Esophagus squamous epithelium (tissue), 4 donors: ENCODE measurements at regions not wholly inside any gene's neighbourhood (a gene's known extent, or its start where the extent isn't known, plus 50 kb on each side); places are given as distances from the start of the nearest gene placed in this dataset.

Source experiments
- CTCF ChIP-seq, 6 experiments: fragments of 450-650 bp in 4 of 6; fragments of 200-600 bp in 2 of 6; sonication (generic) in 2 of 6; IDR thresholded peaks; one replicate each; pipeline ENCODE4 v1.5.1; 2016 to 2019; ENCODE audit warnings: antibody characterized with exemption in 6 of 6, mild to moderate bottlenecking in 4 of 6, moderate library complexity in 4 of 6
- POLR2A ChIP-seq, 4 donors: fragments of 450-650 bp; IDR thresholded peaks; one replicate each; pipeline ENCODE4 v1.6.1; 2017; ENCODE audit warnings: antibody characterized with exemption in 4 of 4, mild to moderate bottlenecking in 4 of 4, moderate library complexity in 3 of 4

GRCh38 chr5:82622205-82622604 is 344.1 kb upstream of the RPS23 start:
- TF ChIP-seq CTCF (IDR thresholded peaks at IDR 0.05) = no peak
- TF ChIP-seq POLR2A (IDR thresholded peaks at IDR 0.05) = no peak
